Mononuclear cell (primary cell): ENCODE measurements at regions not wholly inside any gene's neighbourhood (a gene's known extent, or its start where the extent isn't known, plus 50 kb on each side); places are given as distances from the start of the nearest gene placed in this dataset.

Source experiments
- H3K27me3 ChIP-seq: 2 replicates; pipeline ENCODE4 v1.6.0; 2011; ENCODE audit warnings: low read length, control low read depth; ENCODE audit not compliant: insufficient read depth
- H3K4me1 ChIP-seq: 2 replicates; pipeline ENCODE4 v1.5.1; 2011; ENCODE audit warnings: mild to moderate bottlenecking, low read length, control low read depth; ENCODE audit not compliant: insufficient read depth
- H3K4me3 ChIP-seq: 2 replicates; pipeline ENCODE4 v1.5.1; 2011; ENCODE audit warnings: mild to moderate bottlenecking, low read length, moderate library complexity
- H3K9me3 ChIP-seq: 2 replicates; pipeline ENCODE4 v1.5.1; 2011; ENCODE audit warnings: low read depth, mild to moderate bottlenecking, control low read depth, low read length

DNA sequence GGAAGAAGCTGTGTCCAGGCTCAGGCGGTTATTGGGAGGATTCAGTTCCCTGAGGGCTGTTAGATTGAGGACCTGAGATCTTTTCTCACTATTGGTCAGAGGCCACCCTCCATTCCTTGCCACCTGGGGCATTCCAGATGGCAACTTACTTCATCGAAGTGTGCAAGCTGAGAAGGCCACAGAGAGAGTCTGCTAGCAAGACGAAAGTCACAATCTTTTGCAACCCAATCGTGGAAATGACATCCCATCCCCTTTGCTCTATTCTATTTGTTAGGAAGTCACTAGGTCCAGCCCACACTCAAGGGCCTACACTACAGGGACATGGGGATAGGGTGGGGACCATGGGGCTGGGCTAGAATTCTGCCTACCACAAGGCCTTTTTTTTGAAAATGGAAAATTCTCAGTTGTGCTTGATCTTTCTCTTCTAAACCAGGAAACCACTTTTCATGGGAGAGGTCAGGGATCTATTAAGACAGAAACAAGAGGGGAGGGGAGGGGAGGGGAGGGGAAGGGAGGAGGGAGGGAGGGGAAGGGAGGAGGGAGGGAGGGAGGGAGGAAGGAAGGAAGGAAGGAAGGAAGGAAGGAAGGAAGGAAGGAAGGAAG, 217.2 kb downstream of the BCAS1 start:
- Histone ChIP-seq H3K4me3 (no peak overlapping the region), H3K27me3 (no peaks in the 10 kb centered on the region), H3K9me3 (no peaks in the 10 kb centered on the region)

DNA sequence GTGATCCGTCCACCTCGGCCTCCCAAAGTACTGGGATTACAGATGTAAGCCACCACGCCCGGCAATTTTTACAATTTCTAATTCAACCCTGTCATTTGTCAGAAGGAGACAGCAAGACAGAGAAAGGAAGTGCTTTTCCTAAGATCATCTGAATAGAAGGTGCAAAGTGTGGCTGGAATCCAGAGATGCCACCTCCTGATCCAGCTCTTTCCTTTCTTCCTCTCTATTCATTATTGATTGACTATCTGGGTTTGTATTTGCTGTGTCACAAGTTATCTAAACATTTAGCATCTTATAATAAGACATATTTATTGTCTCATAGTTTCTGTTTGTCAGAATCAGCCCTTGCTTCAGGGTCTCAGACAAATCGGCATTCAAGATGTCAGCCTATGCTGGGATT, 217.7 kb downstream of the BCAS1 start:
- peaks cover 44% of the 10 kb centered on the region for H3K4me1 ChIP-seq
- no peaks in the 10 kb centered on the region for H3K9me3 ChIP-seq
- no peaks in the 10 kb centered on the region for H3K27me3 ChIP-seq
- no peak overlapping the region for H3K4me3 ChIP-seq

More for the DNA sequence above, 217.2 kb downstream of the BCAS1 start:
- H3K4me1 ChIP-seq, result peaks cover 39% of the 10 kb centered on the region

DNA sequence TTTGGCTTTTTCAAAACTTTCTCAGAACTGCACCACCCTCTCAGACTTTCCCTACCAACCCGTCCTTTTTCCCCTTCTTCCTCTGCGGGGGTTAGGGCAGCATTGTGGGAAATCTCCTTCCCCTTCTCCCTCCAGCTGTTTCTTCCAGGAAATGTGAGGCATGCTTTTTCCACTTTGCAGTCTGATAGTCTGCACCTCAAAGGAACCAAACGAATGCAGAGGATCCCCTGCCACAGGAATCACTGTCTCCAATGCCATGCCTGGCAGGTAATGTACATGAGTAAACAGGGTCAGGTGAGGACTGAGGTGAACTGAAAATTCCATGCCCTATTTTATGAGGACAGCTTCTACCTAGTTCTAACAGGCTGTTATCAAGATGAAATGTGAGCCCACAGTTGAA, 218.4 kb downstream of the BCAS1 start:
- Histone ChIP-seq H3K27me3 (no peaks in the 10 kb centered on the region), H3K4me3 (no peak overlapping the region), H3K9me3 (no peaks in the 10 kb centered on the region), H3K4me1 (peaks cover 51% of the 10 kb centered on the region)

DNA sequence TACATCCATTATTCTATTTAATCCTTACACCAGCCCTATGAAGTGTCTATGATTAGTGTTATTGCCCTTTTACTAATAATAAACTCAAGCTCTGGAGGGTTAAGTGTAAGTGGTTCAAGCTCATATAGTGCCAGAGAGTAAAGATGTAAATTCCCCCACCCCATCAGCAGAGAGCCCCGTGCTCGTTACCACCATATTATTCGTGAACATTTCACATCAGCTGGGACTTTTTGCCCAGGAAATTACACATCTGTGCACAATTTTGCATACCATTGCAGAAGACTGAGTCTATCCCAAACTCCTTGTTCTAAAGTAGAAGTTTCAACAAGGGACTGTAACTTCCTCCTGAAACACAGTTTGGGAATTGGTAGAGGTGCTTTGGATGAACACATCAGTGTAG, 220.1 kb downstream of the BCAS1 start:
- Histone ChIP-seq H3K9me3 (no peaks in the 10 kb centered on the region), H3K4me3 (no peak overlapping the region), H3K27me3 (no peaks in the 10 kb centered on the region), H3K4me1 (peaks cover 48% of the 10 kb centered on the region)

DNA sequence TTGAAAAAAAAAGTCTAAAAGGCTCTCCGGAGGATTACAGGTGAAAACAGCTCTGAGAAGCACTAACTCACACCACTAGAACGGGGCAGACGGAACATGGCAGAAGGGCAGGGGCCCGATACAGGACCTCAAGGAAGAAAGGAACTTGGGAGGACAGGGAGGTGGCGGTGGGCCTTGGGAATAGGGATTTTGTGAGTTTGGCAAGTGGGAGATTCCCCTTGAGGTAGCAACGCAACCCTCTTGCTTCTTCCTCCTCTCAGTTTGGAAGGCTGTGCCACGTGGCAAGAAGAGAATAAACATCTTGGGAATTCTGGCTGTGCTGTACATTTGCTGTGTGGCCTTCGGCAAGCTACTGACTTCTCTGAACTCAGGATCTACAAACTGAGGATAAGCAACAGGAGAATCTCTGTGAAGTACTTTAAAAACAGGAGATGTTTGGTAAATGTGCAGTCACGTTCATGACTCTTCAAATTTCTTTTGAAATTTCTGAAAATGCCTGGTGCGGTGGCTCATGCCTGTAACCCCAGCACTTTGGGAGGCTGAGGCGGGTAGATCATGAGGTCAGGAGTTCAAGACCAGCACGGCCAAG, 220.8 kb downstream of the BCAS1 start:
- Histone ChIP-seq H3K4me3 (no peak overlapping the region), H3K9me3 (no peaks in the 10 kb centered on the region), H3K4me1 (peaks cover 51% of the 10 kb centered on the region), H3K27me3 (no peaks in the 10 kb centered on the region)

DNA sequence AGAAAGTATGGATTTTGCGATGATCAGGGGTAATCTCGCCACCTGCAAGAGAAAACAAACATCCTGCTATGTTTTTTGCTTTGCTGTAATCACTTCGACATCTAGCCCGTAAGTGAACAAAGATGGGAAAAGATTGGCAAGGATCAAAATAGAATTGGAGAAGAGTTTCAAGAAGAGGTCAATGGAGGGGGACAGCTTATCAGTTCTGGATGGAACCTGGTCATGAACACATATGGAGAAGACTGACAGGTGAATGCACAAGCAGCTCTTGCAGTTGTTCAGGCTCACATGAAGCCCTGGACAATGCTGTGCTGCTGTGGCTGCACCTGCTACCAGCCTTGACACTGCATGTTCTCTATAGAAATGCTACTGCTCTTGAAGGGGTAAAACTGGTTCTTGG, 222.1 kb downstream of the BCAS1 start:
- Histone ChIP-seq H3K27me3 (no peaks in the 10 kb centered on the region), H3K9me3 (no peaks in the 10 kb centered on the region), H3K4me3 (no peak overlapping the region), H3K4me1 (peaks cover 63% of the 10 kb centered on the region)

DNA sequence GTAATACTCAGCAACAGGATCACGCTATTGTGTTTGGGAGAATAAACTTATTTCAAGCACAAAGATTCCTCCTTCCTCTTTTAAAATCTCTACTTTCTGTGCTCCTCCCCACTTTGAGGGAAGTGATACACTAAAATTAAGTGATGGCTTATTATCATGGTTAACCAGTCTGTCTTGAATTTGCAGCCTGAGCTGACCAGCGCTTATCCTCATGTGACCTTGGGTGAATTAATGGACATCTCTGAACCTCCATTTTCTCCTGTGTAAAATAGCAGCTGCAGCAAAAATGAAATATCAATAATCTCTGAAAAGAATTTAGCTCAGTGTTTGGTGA, 222.6 kb downstream of the BCAS1 start:
- H3K4me1 ChIP-seq, result peaks cover 65% of the 10 kb centered on the region
- no peaks in the 10 kb centered on the region for H3K27me3 ChIP-seq
- no peak overlapping the region for H3K4me3 ChIP-seq
- no peaks in the 10 kb centered on the region for H3K9me3 ChIP-seq

DNA sequence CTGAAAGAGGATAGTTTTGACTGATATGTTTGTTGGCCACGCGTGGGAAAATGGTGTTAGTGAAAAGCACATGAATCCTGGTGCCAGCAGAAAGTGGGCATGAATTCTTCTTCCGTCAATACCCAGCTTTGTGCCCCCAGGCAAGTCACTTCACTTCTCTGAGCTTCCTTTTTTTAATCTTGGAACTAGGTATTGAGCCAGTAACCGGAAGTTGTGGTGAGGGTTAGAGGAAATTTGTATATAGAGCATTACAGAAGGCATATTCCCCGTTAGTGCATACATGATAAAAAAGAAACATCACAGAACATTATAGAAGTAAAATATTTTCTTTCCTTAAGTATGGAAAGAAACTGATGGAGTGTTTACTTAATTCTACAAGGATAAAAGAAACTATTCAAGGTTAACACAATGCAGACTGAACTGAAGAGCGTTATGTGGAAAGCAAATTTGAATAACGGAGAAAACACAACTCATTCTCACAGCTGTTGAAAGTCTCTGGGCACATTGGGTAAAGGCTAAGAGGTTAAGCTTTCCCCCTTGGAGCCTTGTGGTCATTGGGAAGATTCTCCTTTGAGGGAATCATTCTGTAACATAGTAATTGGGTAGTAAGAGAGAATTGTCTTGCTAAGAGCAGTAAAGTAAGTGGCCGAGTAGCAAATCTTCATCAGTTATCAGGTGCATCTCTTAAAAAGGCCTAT, 223.1 kb downstream of the BCAS1 start:
- no peaks in the 10 kb centered on the region for H3K27me3 ChIP-seq
- peaks cover 71% of the 10 kb centered on the region for H3K4me1 ChIP-seq
- H3K9me3 ChIP-seq, result no peaks in the 10 kb centered on the region
- no peak overlapping the region for H3K4me3 ChIP-seq

DNA sequence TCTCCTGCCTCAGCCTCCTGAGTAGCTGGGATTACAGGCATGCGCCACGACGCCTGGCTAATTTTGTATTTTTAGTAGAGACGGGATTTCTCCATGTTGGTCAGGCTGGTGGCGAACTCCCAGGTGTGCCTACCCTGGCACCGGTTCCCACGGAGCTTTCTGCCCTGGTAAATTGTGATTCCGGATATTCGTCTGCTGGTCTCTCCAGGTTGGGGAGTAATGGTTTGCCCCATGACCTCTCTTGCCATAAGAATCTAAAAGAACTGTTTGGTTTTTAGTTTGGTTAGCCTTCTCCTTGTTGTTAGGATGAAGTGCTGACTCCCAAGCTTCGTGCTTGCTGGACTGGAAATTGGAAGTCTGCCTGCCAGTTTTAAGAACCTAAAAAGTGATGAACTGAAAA, 223.8 kb downstream of the BCAS1 start:
- Histone ChIP-seq H3K4me1 (peaks cover 76% of the 10 kb centered on the region), H3K4me3 (no peak overlapping the region), H3K9me3 (no peaks in the 10 kb centered on the region), H3K27me3 (no peaks in the 10 kb centered on the region)

DNA sequence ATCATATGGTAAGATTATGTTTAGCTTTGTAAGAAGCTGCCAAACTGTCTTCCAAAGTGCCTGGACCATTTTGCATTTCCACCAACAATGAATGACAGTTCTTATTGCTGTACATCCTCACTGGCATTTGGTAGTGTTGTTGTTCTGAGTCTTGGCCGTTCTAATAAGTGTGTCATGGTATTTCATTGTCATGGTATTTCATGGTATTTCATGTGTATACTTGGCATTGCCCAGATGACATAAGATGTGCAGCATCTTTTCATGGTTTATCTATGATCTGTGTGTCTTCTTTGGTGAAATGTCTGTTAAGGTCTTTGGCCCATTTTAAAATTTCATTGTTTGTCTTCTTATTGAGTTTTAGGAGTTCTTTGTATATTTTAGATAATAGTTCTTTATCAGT, 224.4 kb downstream of the BCAS1 start:
- H3K27me3 ChIP-seq, result no peaks in the 10 kb centered on the region
- H3K4me3 ChIP-seq, result no peak overlapping the region
- H3K9me3 ChIP-seq, result no peaks in the 10 kb centered on the region
- H3K4me1 ChIP-seq, result peaks cover 79% of the 10 kb centered on the region

DNA sequence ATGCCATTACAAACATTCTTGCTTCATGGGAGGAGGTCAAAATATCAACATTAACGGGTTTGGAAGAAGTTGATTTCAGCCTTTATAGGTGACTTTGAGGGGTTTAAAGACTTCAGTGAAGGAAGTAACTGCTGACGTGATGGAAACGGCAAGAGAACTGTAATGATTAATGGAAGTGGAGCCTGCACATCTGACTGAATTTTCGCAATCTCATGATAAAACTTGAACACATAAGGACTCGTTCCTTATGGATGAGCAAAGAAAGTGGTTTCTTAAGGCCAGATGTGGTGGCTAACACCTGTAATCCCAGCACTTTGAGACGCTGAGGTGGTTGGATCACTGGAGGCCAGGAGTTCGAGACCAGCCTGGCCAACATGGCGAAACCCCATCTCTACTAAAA, 226.1 kb downstream of the BCAS1 start:
- Histone ChIP-seq H3K4me3 (no peak overlapping the region), H3K9me3 (no peaks in the 10 kb centered on the region), H3K27me3 (no peaks in the 10 kb centered on the region), H3K4me1 (peaks cover 83% of the 10 kb centered on the region)

DNA sequence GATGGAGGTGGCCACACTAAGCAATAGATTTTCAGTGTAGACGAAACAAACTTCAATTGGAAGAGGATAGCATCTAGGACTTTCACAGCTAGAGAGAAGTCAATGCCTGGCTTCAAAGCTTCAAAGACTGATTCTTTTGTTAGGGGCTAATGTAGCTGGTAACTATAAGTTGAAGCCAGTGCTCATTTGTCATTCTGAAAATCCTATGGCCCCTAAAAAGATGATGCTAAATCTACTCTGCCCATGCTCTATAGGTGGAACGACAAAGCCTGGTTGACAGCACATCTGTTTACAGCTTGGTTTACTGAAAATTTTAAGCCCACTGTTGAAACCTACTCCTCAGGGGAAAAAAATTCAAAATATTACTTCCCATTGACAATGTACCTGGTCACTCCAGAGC, 226.7 kb downstream of the BCAS1 start:
- Histone ChIP-seq H3K9me3 (no peaks in the 10 kb centered on the region), H3K27me3 (no peaks in the 10 kb centered on the region), H3K4me3 (no peak overlapping the region), H3K4me1 (peaks cover 87% of the 10 kb centered on the region)

DNA sequence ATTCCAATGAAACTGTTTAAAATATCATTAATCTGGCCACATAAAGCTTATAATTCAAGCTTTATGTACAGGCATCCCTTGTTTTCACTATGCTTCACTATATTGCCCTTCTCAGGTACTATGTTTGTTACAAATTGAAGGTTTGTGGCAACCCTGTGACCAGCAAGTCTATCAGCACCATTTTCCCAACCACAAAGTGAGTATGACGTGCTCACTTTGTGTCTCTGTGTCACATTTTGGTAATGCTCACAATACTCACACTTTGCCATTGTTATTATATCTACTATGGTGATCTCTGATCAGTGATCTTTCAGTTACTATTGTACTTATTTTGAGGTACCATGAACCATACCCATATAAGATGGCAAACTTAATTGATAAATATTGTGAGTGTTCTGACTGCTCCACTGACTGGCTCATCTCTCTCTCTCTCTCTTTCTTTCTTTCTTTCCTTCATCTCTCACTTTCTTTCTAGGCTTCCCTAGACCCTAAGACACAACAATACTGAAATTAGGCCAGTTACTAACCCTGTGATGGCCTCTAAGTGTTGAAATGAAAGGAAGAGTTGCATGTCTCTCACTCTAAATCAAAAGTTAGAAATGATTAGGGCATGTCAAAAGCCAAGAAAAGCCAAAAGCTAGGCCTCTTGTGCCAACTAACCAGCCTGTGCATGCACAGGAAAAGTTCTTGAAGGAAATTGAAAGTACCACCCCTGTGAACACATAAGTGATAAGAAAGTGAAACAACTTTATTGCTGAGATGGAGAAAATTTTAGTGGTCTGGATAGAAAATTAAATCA, 227.9 kb downstream of the BCAS1 start:
- Histone ChIP-seq H3K4me3 (no peak overlapping the region), H3K4me1 (peaks cover 84% of the 10 kb centered on the region), H3K9me3 (no peaks in the 10 kb centered on the region), H3K27me3 (no peaks in the 10 kb centered on the region)

DNA sequence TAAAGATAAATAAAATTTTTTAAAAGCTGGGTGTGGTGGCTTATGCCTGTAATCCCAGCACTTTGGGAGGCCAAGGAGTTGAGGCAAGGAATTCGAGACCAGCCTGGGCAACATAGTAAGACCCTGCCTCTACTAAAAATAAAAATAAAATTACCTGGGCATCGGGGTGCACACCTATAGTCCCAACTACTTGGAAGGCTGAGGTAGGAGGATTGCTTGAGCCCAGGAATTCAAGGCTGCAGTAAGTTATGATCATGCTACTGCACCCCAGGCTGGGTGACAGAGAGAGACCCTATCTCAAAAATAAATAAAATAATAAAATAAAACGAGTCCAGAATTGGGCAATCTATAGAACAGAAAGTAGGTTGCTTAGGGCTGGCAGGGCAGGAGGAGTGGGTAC, 228.7 kb downstream of the BCAS1 start:
- Histone ChIP-seq H3K4me3 (no peak overlapping the region), H3K9me3 (no peaks in the 10 kb centered on the region), H3K27me3 (no peaks in the 10 kb centered on the region), H3K4me1 (peaks cover 82% of the 10 kb centered on the region)

DNA sequence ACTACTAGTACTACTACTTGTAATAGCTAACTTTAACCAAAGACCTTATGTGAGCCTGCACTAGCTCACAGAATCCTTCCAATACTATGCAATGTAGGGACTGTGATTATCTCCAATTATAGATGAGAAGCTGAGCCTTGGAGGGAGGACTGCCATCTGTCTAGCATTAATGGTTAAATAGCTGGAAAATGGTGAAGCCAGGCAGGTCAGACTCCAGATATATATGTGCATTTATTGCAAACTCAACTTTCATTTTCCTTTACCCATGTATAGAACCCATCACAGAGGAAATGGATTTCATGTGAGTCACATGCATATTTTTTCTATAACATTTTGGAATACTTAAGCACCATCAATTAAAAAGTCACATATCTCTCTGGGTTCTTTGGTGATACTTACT, 229.9 kb downstream of the BCAS1 start:
- Histone ChIP-seq H3K27me3 (no peaks in the 10 kb centered on the region), H3K4me3 (no peak overlapping the region), H3K9me3 (no peaks in the 10 kb centered on the region), H3K4me1 (peaks cover 78% of the 10 kb centered on the region)
